Activated CD8-positive, alpha-beta T cell treated with anti-CD3 and anti-CD28 coated beads for 36 hours (primary cell): ENCODE measurements at regions not wholly inside any gene's neighbourhood (a gene's known extent, or its start where the extent isn't known, plus 50 kb on each side); places are given as distances from the start of the nearest gene placed in this dataset.

Source experiments
- ATAC-seq: fragments of 200-7000 bp; cut with Tn5 transposase; one replicate; pipeline ENCODE4 v1.10.0; 2021; ENCODE audit warnings: mild to moderate bottlenecking, moderate library complexity
- CTCF ChIA-PET: fragments of 350-600 bp; sonication (Branson Sonifier 250); formaldehyde crosslinking; loops from one replicate; lab custom pipeline; 2021; ENCODE audit warnings: antibody characterized with exemption; lab: Charles Lee
- POLR2A ChIA-PET: fragments of 350-600 bp; sonication (Branson Sonifier 250); formaldehyde crosslinking; loops from one replicate; lab custom pipeline; 2021; ENCODE audit warnings: antibody characterized with exemption; lab: Charles Lee
- DNase-seq: peaks from one replicate; pipeline ENCODE4 v3.0.0-alpha.2; 2020
- H3K27ac Mint-ChIP-seq: one replicate; pipeline ENCODE4 v1.8.0; 2021; ENCODE audit warnings: mild to moderate bottlenecking, mixed read lengths
- H3K27me3 Mint-ChIP-seq: one replicate; pipeline ENCODE4 v1.8.0; 2021; ENCODE audit warnings: mixed read lengths
- H3K36me3 Mint-ChIP-seq: one replicate; pipeline ENCODE4 v1.8.0; 2021; ENCODE audit warnings: low read depth, mixed read lengths
- H3K4me1 Mint-ChIP-seq: one replicate; pipeline ENCODE4 v1.8.0; 2021; ENCODE audit warnings: low read depth, mixed read lengths
- H3K4me3 Mint-ChIP-seq: one replicate; pipeline ENCODE4 v1.8.0; 2021; ENCODE audit warnings: mild to moderate bottlenecking, moderate library complexity, mixed read lengths
- H3K9me3 Mint-ChIP-seq: one replicate; pipeline ENCODE4 v1.8.0; 2021; ENCODE audit warnings: mixed read lengths
- CTCF ChIP-seq: fragments of 200-600 bp; IDR thresholded peaks from one replicate; pipeline ENCODE4 v1.8.0; 2022; ENCODE audit warnings: antibody characterized with exemption, mild to moderate bottlenecking
- intact Hi-C: fragments of 100-400 bp; cut with micrococcal nuclease; formaldehyde crosslinking; loops from one replicate; pipeline ENCODE4 v1.10.0; 2022

GRCh38 chr1:56227401-56227800, 352.0 kb downstream of the PLPP3 start:
- Mint-ChIP-seq H3K9me3 (peaks cover 2% of the 10 kb centered on the region), H3K27ac (no peak overlapping the region), H3K4me3 (no peak overlapping the region), H3K36me3 (no peaks in the 10 kb centered on the region), H3K4me1 (no peaks in the 10 kb centered on the region), H3K27me3 (no peaks in the 10 kb centered on the region)
- no peak for TF ChIP-seq CTCF
- POLR2A ChIA-PET = no interaction called here
- CTCF ChIA-PET = no interaction called here
- no peak for DNase-seq
- ATAC-seq = no peak
- intact Hi-C loops = no loop called here

GRCh38 chr1:56225964-56226815, 353.2 kb downstream of the PLPP3 start:
- intact Hi-C loops = no loop called here
- H3K27me3 Mint-ChIP-seq = no peaks in the 10 kb centered on the region
- TF ChIP-seq CTCF = no peak
- ChIA-PET CTCF (no interaction called here), POLR2A (no interaction called here)
- no peak overlapping the region for H3K27ac Mint-ChIP-seq
- no peaks in the 10 kb centered on the region for H3K36me3 Mint-ChIP-seq
- ATAC-seq = no peak
- H3K9me3 Mint-ChIP-seq = peaks cover 2% of the 10 kb centered on the region
- H3K4me1 Mint-ChIP-seq = no peaks in the 10 kb centered on the region
- DNase-seq = no peak
- H3K4me3 Mint-ChIP-seq = no peak overlapping the region

- POLR2A ChIA-PET = no interaction called here
- ATAC-seq = no peak
- H3K9me3 Mint-ChIP-seq = no peaks in the 10 kb centered on the region
Observed at GRCh38 chr1:56223968-56224367, 355.4 kb downstream of the PLPP3 start.

DNA sequence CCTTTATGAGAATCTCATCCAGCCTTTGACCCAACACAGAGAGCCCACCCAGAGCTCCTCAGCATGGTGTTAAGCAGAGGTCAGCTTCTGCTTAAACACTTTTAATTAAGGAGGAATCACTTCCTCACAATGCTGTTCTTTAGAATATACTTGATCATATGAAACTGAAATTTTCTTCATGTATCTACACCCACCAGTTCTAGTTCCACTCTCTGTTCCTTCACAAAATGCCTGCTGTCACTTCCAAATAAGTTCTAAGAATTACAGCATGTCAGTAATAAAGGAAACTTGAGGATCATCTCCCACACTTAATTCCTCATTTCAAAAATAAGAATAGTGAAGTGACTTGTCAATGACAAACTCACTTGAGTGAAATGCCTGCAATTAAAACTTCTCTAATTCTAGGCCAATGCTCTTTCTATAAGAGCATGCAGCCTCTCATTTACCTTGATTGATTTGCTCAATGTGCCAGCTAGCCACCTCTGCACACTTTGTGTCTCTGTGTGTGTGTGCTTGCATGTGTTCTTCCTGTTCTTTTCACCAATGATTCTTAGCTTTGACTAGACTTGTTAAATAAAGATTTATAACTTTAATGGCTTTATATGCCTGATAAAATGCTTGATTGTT, 356.3 kb downstream of the PLPP3 start:
- no peaks in the 10 kb centered on the region for H3K36me3 Mint-ChIP-seq
- no peaks in the 10 kb centered on the region for H3K9me3 Mint-ChIP-seq
- POLR2A ChIA-PET = no interaction called here
- CTCF ChIA-PET = no interaction called here
- ATAC-seq = no peak
- peaks cover 2% of the 10 kb centered on the region for H3K27me3 Mint-ChIP-seq
- no peaks in the 10 kb centered on the region for H3K4me1 Mint-ChIP-seq
- intact Hi-C loops = no loop called here
- DNase-seq = no peak
- no peak overlapping the region for H3K27ac Mint-ChIP-seq
- no peak for TF ChIP-seq CTCF
- H3K4me3 Mint-ChIP-seq = no peak overlapping the region

More at GRCh38 chr1:56223968-56224367, 355.4 kb downstream of the PLPP3 start:
- H3K36me3 Mint-ChIP-seq = no peaks in the 10 kb centered on the region
- H3K27me3 Mint-ChIP-seq = peaks cover 2% of the 10 kb centered on the region
- intact Hi-C loops = no loop called here
- CTCF ChIA-PET = no interaction called here
- TF ChIP-seq CTCF = no peak
- DNase-seq = no peak
- H3K4me3 Mint-ChIP-seq = no peak overlapping the region
- H3K27ac Mint-ChIP-seq = no peak overlapping the region
- no peaks in the 10 kb centered on the region for H3K4me1 Mint-ChIP-seq

GRCh38 chr1:56220021-56220420, 359.3 kb downstream of the PLPP3 start:
- DNase-seq = no peak
- Mint-ChIP-seq H3K27ac (no peak overlapping the region), H3K4me3 (no peak overlapping the region), H3K36me3 (no peaks in the 10 kb centered on the region), H3K27me3 (peaks cover 2% of the 10 kb centered on the region), H3K4me1 (no peaks in the 10 kb centered on the region), H3K9me3 (no peaks in the 10 kb centered on the region)
- intact Hi-C loops = no loop called here
- ATAC-seq = no peak
- POLR2A ChIA-PET = no interaction called here
- CTCF ChIA-PET = no interaction called here
- TF ChIP-seq CTCF = no peak
